ENCODE measurements at regions not wholly inside any gene's neighbourhood (a gene's known extent, or its start where the extent isn't known, plus 50 kb on each side); places are given as distances from the start of the nearest gene placed in this dataset.

DNA sequence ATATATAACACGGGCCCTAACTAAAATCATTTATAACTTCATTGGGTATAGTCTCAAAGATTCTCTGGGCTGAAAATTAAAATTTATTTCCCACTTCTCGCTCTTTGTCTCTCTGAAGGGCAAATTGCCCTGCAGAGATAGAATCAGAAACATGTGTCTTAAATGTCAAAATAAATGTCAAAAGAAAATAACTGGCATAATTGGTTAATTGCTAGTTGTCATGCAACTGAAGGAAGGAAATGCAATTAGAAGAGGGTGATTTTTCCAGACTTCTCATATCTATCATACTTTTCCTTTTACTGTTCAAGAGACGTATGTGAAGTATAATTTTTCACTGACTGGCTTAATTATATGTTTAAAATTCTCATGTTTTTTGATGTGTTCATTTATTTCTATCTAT is 80.3 kb upstream of the HMGCLL1 start:
- no peaks in the 10 kb centered on the region for H3K27me3 ChIP-seq
- no peak for DNase-seq
- ATAC-seq: no peak
- H3K9me3 ChIP-seq: no peaks in the 10 kb centered on the region
- H3K27ac ChIP-seq: no peak overlapping the region
- TF ChIP-seq, protein P1, sequence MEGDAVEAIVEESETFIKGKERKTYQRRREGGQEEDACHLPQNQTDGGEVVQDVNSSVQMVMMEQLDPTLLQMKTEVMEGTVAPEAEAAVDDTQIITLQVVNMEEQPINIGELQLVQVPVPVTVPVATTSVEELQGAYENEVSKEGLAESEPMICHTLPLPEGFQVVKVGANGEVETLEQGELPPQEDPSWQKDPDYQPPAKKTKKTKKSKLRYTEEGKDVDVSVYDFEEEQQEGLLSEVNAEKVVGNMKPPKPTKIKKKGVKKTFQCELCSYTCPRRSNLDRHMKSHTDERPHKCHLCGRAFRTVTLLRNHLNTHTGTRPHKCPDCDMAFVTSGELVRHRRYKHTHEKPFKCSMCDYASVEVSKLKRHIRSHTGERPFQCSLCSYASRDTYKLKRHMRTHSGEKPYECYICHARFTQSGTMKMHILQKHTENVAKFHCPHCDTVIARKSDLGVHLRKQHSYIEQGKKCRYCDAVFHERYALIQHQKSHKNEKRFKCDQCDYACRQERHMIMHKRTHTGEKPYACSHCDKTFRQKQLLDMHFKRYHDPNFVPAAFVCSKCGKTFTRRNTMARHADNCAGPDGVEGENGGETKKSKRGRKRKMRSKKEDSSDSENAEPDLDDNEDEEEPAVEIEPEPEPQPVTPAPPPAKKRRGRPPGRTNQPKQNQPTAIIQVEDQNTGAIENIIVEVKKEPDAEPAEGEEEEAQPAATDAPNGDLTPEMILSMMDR (IDR thresholded peaks at IDR 0.05): no peak
- TF ChIP-seq POLR2A (IDR thresholded peaks at IDR 0.05): no peak
- 47% methylated on average over 3 of the region's 3 CpGs for WGBS (ENCODE audit: insufficient coverage, low coverage, low lambda C conversion rate, missing lambda C conversion rate)
- intact Hi-C loops (cut with DNase I): no loop called here
- H3K4me1 ChIP-seq: no peaks in the 10 kb centered on the region
- no peaks in the 10 kb centered on the region for H3K36me3 ChIP-seq
- H3K4me3 ChIP-seq: no peak overlapping the region

DNA sequence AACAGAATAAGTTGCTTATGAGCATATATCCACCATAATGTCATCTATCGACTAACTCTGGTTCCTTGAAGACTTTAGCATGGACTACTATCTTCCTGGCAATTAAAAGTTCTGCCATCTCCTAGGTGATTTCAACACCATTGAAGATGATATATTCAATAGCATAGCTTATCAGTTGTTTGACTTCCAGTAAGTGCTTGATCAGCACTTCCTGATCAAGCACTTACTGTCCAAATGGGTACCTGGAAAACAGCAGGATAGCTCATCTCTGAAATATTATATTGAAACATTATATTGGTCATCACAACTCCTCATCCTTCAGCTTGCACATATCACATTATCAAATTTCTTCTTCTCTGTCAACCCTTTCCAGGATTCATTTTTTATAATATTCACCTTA is 75.5 kb upstream of the HMGCLL1 start:
- ATAC-seq: no peak
- WGBS (ENCODE audit: insufficient coverage, low coverage, low lambda C conversion rate, missing lambda C conversion rate): 79% methylated on average over 1 of the region's 1 CpG
- TF ChIP-seq, protein P1 (IDR thresholded peaks at IDR 0.05): no peak
- TF ChIP-seq POLR2A (IDR thresholded peaks at IDR 0.05): no peak

DNA sequence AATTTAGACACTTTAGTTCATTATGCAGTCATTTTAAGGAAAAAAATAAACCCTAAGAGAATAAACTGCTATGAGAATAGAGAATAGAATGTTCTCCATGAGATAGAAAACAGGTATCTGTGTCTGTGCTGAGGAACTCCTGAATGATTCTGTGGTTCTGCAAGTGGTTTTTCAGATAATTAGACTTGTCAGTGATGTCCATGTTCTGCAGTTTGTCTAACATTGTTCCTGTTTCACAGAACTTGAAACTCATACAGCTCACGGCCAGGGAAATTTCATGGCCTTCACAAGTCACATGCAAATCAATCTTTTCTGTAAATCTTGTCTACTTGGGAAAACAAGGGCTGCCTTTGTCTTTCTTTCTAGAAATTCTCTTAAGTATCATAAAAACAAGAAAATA is 73.4 kb upstream of the HMGCLL1 start:
- ATAC-seq: no peak
- no peak overlapping the region for H3K4me3 ChIP-seq
- 11% methylated on average over 1 of the region's 1 CpG for WGBS (ENCODE audit: insufficient coverage, low coverage, low lambda C conversion rate, missing lambda C conversion rate)
- intact Hi-C loops (cut with DNase I): no loop called here
- H3K27ac ChIP-seq: no peak overlapping the region
- TF ChIP-seq, protein P1 (IDR thresholded peaks at IDR 0.05): no peak
- no peaks in the 10 kb centered on the region for H3K9me3 ChIP-seq
- DNase-seq: no peak
- H3K4me1 ChIP-seq: no peaks in the 10 kb centered on the region
- no peaks in the 10 kb centered on the region for H3K27me3 ChIP-seq
- no peaks in the 10 kb centered on the region for H3K36me3 ChIP-seq

More for the DNA sequence above, 75.5 kb upstream of the HMGCLL1 start:
- H3K27me3 ChIP-seq: no peaks in the 10 kb centered on the region
- DNase-seq: no peak
- no peaks in the 10 kb centered on the region for H3K9me3 ChIP-seq
- no peak overlapping the region for H3K27ac ChIP-seq
- no peaks in the 10 kb centered on the region for H3K4me1 ChIP-seq
- H3K4me3 ChIP-seq: no peak overlapping the region
- intact Hi-C loops (cut with DNase I): no loop called here
- H3K36me3 ChIP-seq: no peaks in the 10 kb centered on the region

DNA sequence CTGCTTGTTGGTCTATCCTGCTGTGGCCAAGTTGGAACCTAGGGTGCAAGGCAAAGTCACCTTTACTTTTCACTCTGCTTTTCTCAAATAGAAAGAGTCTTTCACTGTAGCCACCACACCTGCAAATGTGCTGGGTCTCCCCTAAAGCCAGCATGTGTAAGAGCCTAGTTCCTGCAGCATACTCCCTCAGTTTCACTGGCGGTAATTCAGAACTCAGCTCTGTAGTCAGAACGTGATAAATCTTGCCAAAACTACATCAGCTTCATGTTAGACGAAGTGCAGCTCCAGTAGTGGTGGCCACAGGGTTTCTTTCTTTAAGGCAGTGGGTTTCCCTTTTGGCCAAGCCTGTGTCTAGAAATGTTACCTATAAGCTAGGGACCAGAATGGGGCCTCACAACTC is 72.0 kb upstream of the HMGCLL1 start:
- WGBS (ENCODE audit: insufficient coverage, low coverage, low lambda C conversion rate, missing lambda C conversion rate): 37% methylated on average over 2 of the region's 3 CpGs
- intact Hi-C loops (cut with DNase I): no loop called here
- no peak for ATAC-seq

DNA sequence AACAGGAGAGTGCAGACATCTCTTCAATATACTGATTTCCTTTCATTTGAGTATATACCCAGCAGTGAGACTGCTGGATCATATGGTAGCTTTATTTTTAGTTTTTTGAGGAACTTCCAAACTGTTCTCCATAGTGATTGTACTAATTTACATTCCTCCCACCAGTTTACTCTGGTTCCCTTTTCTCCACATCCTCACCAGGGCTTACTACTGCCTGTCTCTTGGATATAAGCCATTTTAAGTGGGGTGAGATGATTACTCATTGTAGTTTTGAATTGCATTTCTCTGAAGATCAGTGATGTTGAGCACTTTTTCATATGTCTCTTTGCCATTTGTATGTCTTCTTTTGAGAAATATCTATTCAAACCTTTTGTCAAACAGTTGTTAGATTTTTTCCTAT is 64.9 kb upstream of the HMGCLL1 start:
- no peak for DNase-seq
- ATAC-seq: no peak
- Histone ChIP-seq H3K27me3 (no peaks in the 10 kb centered on the region), H3K4me3 (no peak overlapping the region), H3K9me3 (no peaks in the 10 kb centered on the region), H3K4me1 (no peaks in the 10 kb centered on the region), H3K36me3 (no peaks in the 10 kb centered on the region), H3K27ac (no peak overlapping the region)
- TF ChIP-seq, protein P1 (IDR thresholded peaks at IDR 0.05): no peak
- TF ChIP-seq POLR2A (IDR thresholded peaks at IDR 0.05): no peak
- intact Hi-C loops (cut with DNase I): no loop called here

More for the DNA sequence above, 72.0 kb upstream of the HMGCLL1 start:
- H3K36me3 ChIP-seq: no peaks in the 10 kb centered on the region
- H3K9me3 ChIP-seq: no peaks in the 10 kb centered on the region
- H3K27ac ChIP-seq: no peak overlapping the region
- no peak overlapping the region for H3K4me3 ChIP-seq
- TF ChIP-seq, protein P1 (IDR thresholded peaks at IDR 0.05): no peak
- TF ChIP-seq POLR2A (IDR thresholded peaks at IDR 0.05): no peak
- no peaks in the 10 kb centered on the region for H3K27me3 ChIP-seq
- H3K4me1 ChIP-seq: no peaks in the 10 kb centered on the region
- DNase-seq: no peak
